NT2/D1 (cell line): ENCODE measurements at regions not wholly inside any gene's neighbourhood (a gene's known extent, or its start where the extent isn't known, plus 50 kb on each side); places are given as distances from the start of the nearest gene placed in this dataset.

Experiments used
- SUZ12 ChIP-seq: IDR thresholded peaks from 2 replicates; pipeline ENCODE4 v1.6.1; 2011; ENCODE audit not compliant: insufficient read length, insufficient read depth; ENCODE audit errors: extremely low read depth
- YY1 ChIP-seq: IDR thresholded peaks from 2 replicates; pipeline ENCODE4 v1.6.1; 2011; ENCODE audit not compliant: insufficient read length, insufficient read depth
- ZNF274 ChIP-seq: IDR thresholded peaks from 2 replicates; pipeline ENCODE4 v1.6.1; 2011; ENCODE audit warnings: mild to moderate bottlenecking, low read depth, low read length

DNA sequence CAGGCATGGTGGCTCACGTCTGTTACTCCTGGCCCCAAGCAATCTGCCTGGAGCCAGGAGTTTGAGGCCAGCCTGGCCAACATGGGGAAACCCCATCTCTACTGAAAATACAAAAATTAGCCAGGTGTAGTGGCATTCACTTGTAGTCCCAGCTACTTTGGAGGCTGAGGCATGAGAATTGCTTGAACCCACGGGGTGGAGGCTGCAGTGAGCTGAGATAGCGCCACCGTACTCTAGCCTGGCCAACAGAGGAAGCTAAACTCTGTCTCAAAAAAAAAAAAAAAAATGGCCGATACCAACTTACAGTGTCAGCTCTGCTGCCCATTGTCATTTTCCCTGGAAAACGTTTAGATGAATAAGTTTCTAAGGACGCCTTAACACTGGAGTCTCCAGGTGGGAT lies 489.9 kb downstream of the TFAP2A start:
- no peak for TF ChIP-seq ZNF274
- TF ChIP-seq YY1, result no peak
- TF ChIP-seq SUZ12, result no peak
